Chondrocyte (in vitro differentiated cells): ENCODE measurements at regions not wholly inside any gene's neighbourhood (a gene's known extent, or its start where the extent isn't known, plus 50 kb on each side); places are given as distances from the start of the nearest gene placed in this dataset.

ENCODE experiments used
- DNase-seq: peaks from one replicate; pipeline ENCODE4 v3.0.0; 2021; ENCODE audit warnings: mixed read lengths, low spot score
- H3K27ac Mint-ChIP-seq: one replicate; pipeline ENCODE4 v1.8.0; 2021; ENCODE audit warnings: mild to moderate bottlenecking, moderate library complexity, mixed read lengths; ENCODE audit not compliant: unreplicated experiment
- H3K27me3 Mint-ChIP-seq: 2 replicates; pipeline ENCODE4 v1.8.0; 2021; ENCODE audit warnings: low read depth, mixed read lengths
- H3K36me3 Mint-ChIP-seq: 2 replicates; pipeline ENCODE4 v1.8.0; 2021; ENCODE audit warnings: low read depth, mixed read lengths
- H3K4me1 Mint-ChIP-seq: 2 replicates; pipeline ENCODE4 v1.8.0; 2021; ENCODE audit warnings: low read depth, mild to moderate bottlenecking, mixed read lengths
- H3K4me3 Mint-ChIP-seq: one replicate; pipeline ENCODE4 v1.8.0; 2021; ENCODE audit warnings: mild to moderate bottlenecking, moderate library complexity, mixed read lengths; ENCODE audit not compliant: unreplicated experiment
- H3K9me3 Mint-ChIP-seq: 2 replicates; pipeline ENCODE4 v1.8.0; 2021; ENCODE audit warnings: low read depth, mixed read lengths
- CTCF ChIP-seq: fragments of 200-600 bp; sonication (generic); IDR thresholded peaks from 2 replicates; pipeline ENCODE4 v1.5.0; 2021; ENCODE audit warnings: antibody characterized with exemption, mild to moderate bottlenecking, moderate library complexity

DNA sequence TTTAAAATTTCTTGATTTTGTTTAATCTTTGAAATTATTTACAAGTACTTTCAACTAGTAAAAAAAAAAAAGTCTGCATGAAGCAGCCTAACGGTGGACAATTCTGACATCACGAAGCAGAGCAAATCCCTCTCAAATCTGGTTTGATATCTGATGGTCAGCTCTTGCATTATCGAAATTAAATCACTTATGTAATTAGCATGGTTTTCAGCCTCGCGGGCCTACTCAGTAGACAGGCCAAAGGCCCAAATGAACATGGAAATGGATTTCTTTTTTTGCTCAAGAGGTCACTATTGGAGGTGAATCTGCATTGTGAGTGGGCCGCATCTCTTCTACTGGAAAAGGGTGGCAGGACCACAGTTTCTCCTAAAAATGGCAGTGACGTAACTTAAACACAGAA lies 209.8 kb downstream of the NR2F2 start:
- no peak overlapping the region for H3K27ac Mint-ChIP-seq
- no peaks in the 10 kb centered on the region for H3K36me3 Mint-ChIP-seq
- no peaks in the 10 kb centered on the region for H3K4me1 Mint-ChIP-seq
- no peaks in the 10 kb centered on the region for H3K9me3 Mint-ChIP-seq
- H3K27me3 Mint-ChIP-seq: no peaks in the 10 kb centered on the region
- DNase-seq: no peak
- no peak for TF ChIP-seq CTCF
- H3K4me3 Mint-ChIP-seq: no peak overlapping the region

GRCh38 chr15:96542130-96542770 lies 211.8 kb downstream of the NR2F2 start:
- peak; percentile 7 for TF ChIP-seq CTCF
- Mint-ChIP-seq H3K9me3 (no peaks in the 10 kb centered on the region), H3K27me3 (no peaks in the 10 kb centered on the region), H3K4me3 (no peak overlapping the region), H3K27ac (no peak overlapping the region), H3K36me3 (no peaks in the 10 kb centered on the region), H3K4me1 (no peaks in the 10 kb centered on the region)
- no peak for DNase-seq

DNA sequence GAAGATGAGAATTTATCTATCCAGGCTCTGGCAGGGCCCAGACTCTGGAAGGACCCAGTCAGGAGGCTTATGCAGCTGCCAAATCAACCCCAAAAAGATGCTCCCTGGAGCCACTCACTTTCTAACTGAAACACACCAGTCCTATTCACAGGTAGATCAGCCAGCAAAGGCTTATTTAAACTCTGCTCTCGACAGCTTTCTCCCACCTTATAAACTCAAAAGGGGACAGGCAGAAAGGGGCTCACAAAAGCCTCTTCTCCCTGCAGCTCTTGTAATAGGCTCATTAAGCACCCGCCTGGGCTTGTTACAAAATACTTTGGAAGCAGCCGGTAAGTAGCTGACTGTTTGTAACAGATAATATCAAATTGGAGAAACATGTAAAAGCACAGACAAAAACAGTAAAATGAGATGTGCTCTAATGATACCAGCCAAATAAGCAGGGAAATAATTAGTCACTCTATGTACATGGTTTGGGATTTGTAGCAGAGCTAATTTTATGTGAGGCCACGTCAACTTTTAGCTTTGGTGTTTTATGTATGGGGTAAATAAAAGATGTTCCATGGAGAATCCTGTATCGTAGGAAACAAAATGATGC lies 213.8 kb downstream of the NR2F2 start:
- Mint-ChIP-seq H3K36me3 (no peaks in the 10 kb centered on the region), H3K27ac (no peak overlapping the region), H3K4me3 (no peak overlapping the region), H3K9me3 (no peaks in the 10 kb centered on the region), H3K4me1 (no peaks in the 10 kb centered on the region), H3K27me3 (no peaks in the 10 kb centered on the region)
- TF ChIP-seq CTCF: no peak
- no peak for DNase-seq

DNA sequence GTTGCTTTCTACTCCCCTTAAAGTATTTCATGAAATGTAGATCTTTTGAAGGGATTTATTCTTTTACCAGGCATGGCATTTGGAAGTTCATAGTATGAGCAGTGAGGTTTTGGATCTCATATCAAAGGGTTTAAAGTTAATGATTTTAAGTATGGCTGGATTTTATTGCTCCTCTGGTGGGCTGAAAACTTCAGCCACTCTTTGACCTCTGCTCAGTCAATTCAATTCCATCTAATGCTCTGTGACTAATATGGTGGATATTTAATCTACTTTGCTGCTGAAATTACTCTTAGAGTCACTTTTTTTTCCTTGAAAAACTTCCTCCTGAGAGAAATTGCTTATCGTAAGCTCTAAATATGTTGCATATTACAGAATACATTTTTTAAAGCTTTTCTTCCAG lies 218.6 kb downstream of the NR2F2 start:
- Mint-ChIP-seq H3K27me3 (no peaks in the 10 kb centered on the region), H3K27ac (no peak overlapping the region), H3K36me3 (no peaks in the 10 kb centered on the region), H3K4me3 (no peak overlapping the region), H3K9me3 (no peaks in the 10 kb centered on the region), H3K4me1 (no peaks in the 10 kb centered on the region)
- no peak for DNase-seq
- TF ChIP-seq CTCF: no peak

DNA sequence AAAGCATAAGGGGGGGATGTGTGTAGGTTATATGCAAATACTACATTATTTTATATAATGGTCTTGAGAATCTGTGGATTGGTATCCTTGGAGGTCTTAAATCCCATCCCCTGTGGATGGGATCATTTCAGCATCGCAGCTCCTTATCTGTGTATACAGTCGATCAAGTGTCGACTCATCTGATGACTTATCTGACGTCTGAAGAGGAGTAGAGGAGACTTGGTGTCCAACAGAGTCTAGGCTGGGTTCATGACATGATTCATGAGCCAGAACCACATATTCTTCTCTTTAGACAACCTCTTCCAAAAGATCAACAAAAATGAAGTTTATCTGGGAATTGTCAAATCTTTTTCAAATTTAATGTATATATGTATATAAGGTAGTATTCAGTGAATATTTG lies 220.7 kb downstream of the NR2F2 start:
- H3K4me1 Mint-ChIP-seq: no peaks in the 10 kb centered on the region
- TF ChIP-seq CTCF: no peak
- DNase-seq: no peak
- peaks cover 5% of the 10 kb centered on the region for H3K27me3 Mint-ChIP-seq
- no peak overlapping the region for H3K4me3 Mint-ChIP-seq
- no peaks in the 10 kb centered on the region for H3K36me3 Mint-ChIP-seq
- no peak overlapping the region for H3K27ac Mint-ChIP-seq
- no peaks in the 10 kb centered on the region for H3K9me3 Mint-ChIP-seq
